OCI-LY1 (cell line): ENCODE measurements at regions not wholly inside any gene's neighbourhood (a gene's known extent, or its start where the extent isn't known, plus 50 kb on each side); places are given as distances from the start of the nearest gene placed in this dataset.

Source experiments
- H2AFZ ChIP-seq: fragments of 200-600 bp; sonication (generic), shearing (Covaris generic); 2 replicates; pipeline ENCODE4 v1.6.0; 2014; ENCODE audit warnings: antibody characterized with exemption, mild to moderate bottlenecking, low read length
- H3F3A ChIP-seq: fragments of 200-600 bp; sonication (generic), shearing (Covaris generic); 2 replicates; pipeline ENCODE4 v1.6.0; 2014; ENCODE audit warnings: mild to moderate bottlenecking, antibody characterized with exemption, low read length, moderate library complexity; ENCODE audit not compliant: insufficient read depth
- H3K27ac ChIP-seq: fragments of 200-600 bp; sonication (generic); 2 replicates; pipeline ENCODE4 v1.5.1; 2014; ENCODE audit warnings: low read length, mixed run types, mild to moderate bottlenecking, low read depth; ENCODE audit not compliant: poor library complexity, severe bottlenecking
- H3K27me3 ChIP-seq: fragments of 200-600 bp; sonication (generic); 2 replicates; pipeline ENCODE4 v1.6.0; 2014; ENCODE audit warnings: antibody characterized with exemption, mild to moderate bottlenecking, low read length, moderate library complexity; ENCODE audit not compliant: insufficient read depth
- H3K36me3 ChIP-seq: fragments of 200-600 bp; sonication (generic); 2 replicates; pipeline ENCODE4 v1.6.1; 2014; ENCODE audit warnings: mild to moderate bottlenecking, antibody characterized with exemption, low read length, moderate library complexity, mixed read lengths; ENCODE audit not compliant: insufficient read depth
- H3K4me1 ChIP-seq: fragments of 200-600 bp; sonication (generic); 2 replicates; pipeline ENCODE4 v1.5.1; 2014; ENCODE audit warnings: mild to moderate bottlenecking, low read length, moderate library complexity; ENCODE audit not compliant: insufficient read depth, severe bottlenecking
- H3K4me2 ChIP-seq: fragments of 200-600 bp; sonication (generic), shearing (Covaris generic); 2 replicates; pipeline ENCODE4 v1.6.1; 2014; ENCODE audit warnings: low read length
- H3K4me3 ChIP-seq: fragments of 200-600 bp; sonication (generic); 2 replicates; pipeline ENCODE4 v1.5.1; 2014; ENCODE audit warnings: low read length, low read depth, mild to moderate bottlenecking, mixed read lengths; ENCODE audit not compliant: poor library complexity, severe bottlenecking
- H3K79me2 ChIP-seq: fragments of 200-600 bp; shearing (Covaris generic); 2 replicates; pipeline ENCODE4 v1.6.1; 2016; ENCODE audit warnings: mixed run types, low read length, mixed read lengths; ENCODE audit not compliant: insufficient read depth
- H3K9ac ChIP-seq: fragments of 200-600 bp; sonication (generic), shearing (Covaris generic); 2 replicates; pipeline ENCODE4 v1.6.1; 2014; ENCODE audit warnings: mild to moderate bottlenecking, low read length, mixed read lengths
- H3K9me2 ChIP-seq: fragments of 200-600 bp; sonication (generic), shearing (Covaris generic); 2 replicates; pipeline ENCODE4 v1.6.1; 2014; ENCODE audit warnings: low read depth, mild to moderate bottlenecking, low read length, mixed read lengths
- H3K9me3 ChIP-seq: fragments of 200-600 bp; shearing (Covaris generic); 2 replicates; pipeline ENCODE4 v1.6.1; 2014; ENCODE audit warnings: low read length, mixed read lengths
- H4K20me1 ChIP-seq: fragments of 200-600 bp; sonication (generic), shearing (Covaris generic); 2 replicates; pipeline ENCODE4 v1.6.0; 2016; ENCODE audit warnings: mild to moderate bottlenecking, low read length; ENCODE audit not compliant: insufficient read depth
- EZH2 ChIP-seq: fragments of 200-600 bp; sonication (generic), shearing (Covaris generic); IDR thresholded peaks from 2 replicates; pipeline ENCODE4 v1.8.0; 2017; ENCODE audit warnings: borderline replicate concordance, mixed run types, mild to moderate bottlenecking, antibody characterized with exemption, low read length, moderate library complexity, mixed read lengths
- TF ChIP-seq, protein P1 (sequence below): fragments of 200-600 bp; sonication (generic), shearing (Covaris generic); IDR thresholded peaks from 2 replicates; pipeline ENCODE4 v1.5.1; 2017; ENCODE audit warnings: mild to moderate bottlenecking, antibody characterized with exemption, low read length, moderate library complexity, mixed read lengths

GRCh38 chr3:36164400-36164799 is 215.9 kb upstream of the STAC start:
- TF ChIP-seq EZH2, result no peak
- TF ChIP-seq, protein P1, sequence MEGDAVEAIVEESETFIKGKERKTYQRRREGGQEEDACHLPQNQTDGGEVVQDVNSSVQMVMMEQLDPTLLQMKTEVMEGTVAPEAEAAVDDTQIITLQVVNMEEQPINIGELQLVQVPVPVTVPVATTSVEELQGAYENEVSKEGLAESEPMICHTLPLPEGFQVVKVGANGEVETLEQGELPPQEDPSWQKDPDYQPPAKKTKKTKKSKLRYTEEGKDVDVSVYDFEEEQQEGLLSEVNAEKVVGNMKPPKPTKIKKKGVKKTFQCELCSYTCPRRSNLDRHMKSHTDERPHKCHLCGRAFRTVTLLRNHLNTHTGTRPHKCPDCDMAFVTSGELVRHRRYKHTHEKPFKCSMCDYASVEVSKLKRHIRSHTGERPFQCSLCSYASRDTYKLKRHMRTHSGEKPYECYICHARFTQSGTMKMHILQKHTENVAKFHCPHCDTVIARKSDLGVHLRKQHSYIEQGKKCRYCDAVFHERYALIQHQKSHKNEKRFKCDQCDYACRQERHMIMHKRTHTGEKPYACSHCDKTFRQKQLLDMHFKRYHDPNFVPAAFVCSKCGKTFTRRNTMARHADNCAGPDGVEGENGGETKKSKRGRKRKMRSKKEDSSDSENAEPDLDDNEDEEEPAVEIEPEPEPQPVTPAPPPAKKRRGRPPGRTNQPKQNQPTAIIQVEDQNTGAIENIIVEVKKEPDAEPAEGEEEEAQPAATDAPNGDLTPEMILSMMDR, result no peak
- no peaks in the 10 kb centered on the region for H3K27me3 ChIP-seq
- no peaks in the 10 kb centered on the region for H3K9me2 ChIP-seq
- H3K27ac ChIP-seq, result no peak overlapping the region
- no peak overlapping the region for H3K4me2 ChIP-seq
- H4K20me1 ChIP-seq, result no peaks in the 10 kb centered on the region
- H3K36me3 ChIP-seq, result no peaks in the 10 kb centered on the region
- H3F3A ChIP-seq, result no peaks in the 10 kb centered on the region
- H3K79me2 ChIP-seq, result no peaks in the 10 kb centered on the region
- no peak overlapping the region for H3K4me3 ChIP-seq
- H2AFZ ChIP-seq, result no peak overlapping the region
- no peaks in the 10 kb centered on the region for H3K9me3 ChIP-seq
- H3K9ac ChIP-seq, result no peak overlapping the region
- H3K4me1 ChIP-seq, result no peaks in the 10 kb centered on the region

- H4K20me1 ChIP-seq, result no peaks in the 10 kb centered on the region
- no peaks in the 10 kb centered on the region for H3K36me3 ChIP-seq
- H3K9ac ChIP-seq, result no peak overlapping the region
- no peaks in the 10 kb centered on the region for H3F3A ChIP-seq
- no peaks in the 10 kb centered on the region for H3K4me1 ChIP-seq
- H3K27me3 ChIP-seq, result no peaks in the 10 kb centered on the region
- TF ChIP-seq, protein P1, result no peak
- TF ChIP-seq EZH2, result no peak
- no peaks in the 10 kb centered on the region for H3K9me3 ChIP-seq
- H3K4me3 ChIP-seq, result no peak overlapping the region
- no peaks in the 10 kb centered on the region for H3K79me2 ChIP-seq
- H3K4me2 ChIP-seq, result no peak overlapping the region
- no peaks in the 10 kb centered on the region for H3K9me2 ChIP-seq
- no peak overlapping the region for H3K27ac ChIP-seq
- H2AFZ ChIP-seq, result no peak overlapping the region
Observed at GRCh38 chr3:36165509-36166290, 214.6 kb upstream of the STAC start.

GRCh38 chr3:36166477-36166876 is 213.8 kb upstream of the STAC start:
- Histone ChIP-seq H3K4me3 (no peak overlapping the region), H3K9me3 (no peaks in the 10 kb centered on the region), H2AFZ (no peak overlapping the region), H3K9ac (no peak overlapping the region), H4K20me1 (no peaks in the 10 kb centered on the region), H3K9me2 (no peaks in the 10 kb centered on the region), H3K36me3 (no peaks in the 10 kb centered on the region), H3K4me2 (no peak overlapping the region), H3K79me2 (no peaks in the 10 kb centered on the region), H3F3A (no peaks in the 10 kb centered on the region), H3K4me1 (no peaks in the 10 kb centered on the region), H3K27ac (no peak overlapping the region), H3K27me3 (no peaks in the 10 kb centered on the region)
- TF ChIP-seq, protein P1, result no peak
- no peak for TF ChIP-seq EZH2
